ENCODE measurements at regions not wholly inside any gene's neighbourhood (a gene's known extent, or its start where the extent isn't known, plus 50 kb on each side); places are given as distances from the start of the nearest gene placed in this dataset.

- Histone ChIP-seq H3K27me3 (ENCODE audit: insufficient read depth, insufficient read length) (no peaks in the 10 kb centered on the region), H3K9ac (ENCODE audit: insufficient read length, low read depth) (no peak overlapping the region), H3K36me3 (ENCODE audit: insufficient read depth, insufficient read length, low read length) (no peaks in the 10 kb centered on the region), H3K4me3 (ENCODE audit: insufficient read length, low read depth) (no peak overlapping the region), H3K4me1 (ENCODE audit: insufficient read depth, insufficient read length) (peaks cover 1% of the 10 kb centered on the region), H3K9me3 (ENCODE audit: insufficient read depth, low read length) (no peaks in the 10 kb centered on the region)
- no peak for DNase-seq (ENCODE audit: low read depth, low spot score)
- TF ChIP-seq ZNF274 (IDR thresholded peaks at IDR 0.05; ENCODE audit: low read depth, low read length), result no peak
- TF ChIP-seq YY1 (IDR thresholded peaks at IDR 0.05; ENCODE audit: insufficient read depth, insufficient read length), result no peak
These were observed 69.0 kb upstream of the WSCD2 start for GRCh38 chr12:108060067-108060466.

DNA sequence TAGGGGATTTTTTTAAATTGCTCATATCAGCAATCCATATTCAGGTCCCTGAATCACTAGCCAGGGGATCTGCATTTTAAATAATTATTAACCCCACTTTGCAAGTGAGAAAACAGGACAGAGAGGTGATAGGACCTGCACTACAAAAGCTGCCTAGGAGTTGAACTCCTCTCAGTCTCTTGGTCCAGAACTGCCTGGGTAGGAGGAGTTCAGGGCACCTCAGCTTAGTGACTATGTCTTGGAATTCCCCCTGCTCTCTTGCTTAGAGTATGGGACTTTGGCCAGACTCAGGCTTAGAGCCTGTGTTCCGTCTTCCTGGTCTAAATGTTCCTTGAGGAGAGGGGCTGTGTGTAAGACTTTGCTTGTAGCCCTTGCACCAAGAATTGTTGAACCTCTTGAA lies 68.2 kb upstream of the WSCD2 start:
- H3K27me3 ChIP-seq (ENCODE audit: insufficient read depth, insufficient read length), result no peaks in the 10 kb centered on the region
- H3K9me3 ChIP-seq (ENCODE audit: insufficient read depth, low read length), result no peaks in the 10 kb centered on the region
- H3K4me3 ChIP-seq (ENCODE audit: insufficient read length, low read depth), result no peak overlapping the region
- TF ChIP-seq YY1 (IDR thresholded peaks at IDR 0.05; ENCODE audit: insufficient read depth, insufficient read length), result no peak
- TF ChIP-seq ZNF274 (IDR thresholded peaks at IDR 0.05; ENCODE audit: low read depth, low read length), result no peak
- TF ChIP-seq SUZ12 (IDR thresholded peaks at IDR 0.05; ENCODE audit: extremely low read depth, insufficient read depth, insufficient read length), result no peak
- H3K9ac ChIP-seq (ENCODE audit: insufficient read length, low read depth), result no peak overlapping the region
- no peaks in the 10 kb centered on the region for H3K36me3 ChIP-seq (ENCODE audit: insufficient read depth, insufficient read length, low read length)
- no peak for DNase-seq (ENCODE audit: low read depth, low spot score)
- peaks cover 1% of the 10 kb centered on the region for H3K4me1 ChIP-seq (ENCODE audit: insufficient read depth, insufficient read length)

GRCh38 chr12:108063192-108063591 lies 65.9 kb upstream of the WSCD2 start:
- H3K4me1 ChIP-seq (ENCODE audit: insufficient read depth, insufficient read length), result no peaks in the 10 kb centered on the region
- H3K36me3 ChIP-seq (ENCODE audit: insufficient read depth, insufficient read length, low read length), result no peaks in the 10 kb centered on the region
- TF ChIP-seq YY1 (IDR thresholded peaks at IDR 0.05; ENCODE audit: insufficient read depth, insufficient read length) (no peak), SUZ12 (IDR thresholded peaks at IDR 0.05; ENCODE audit: extremely low read depth, insufficient read depth, insufficient read length) (no peak), ZNF274 (IDR thresholded peaks at IDR 0.05; ENCODE audit: low read depth, low read length) (no peak)
- no peaks in the 10 kb centered on the region for H3K27me3 ChIP-seq (ENCODE audit: insufficient read depth, insufficient read length)
- peak; percentile 63 for DNase-seq (ENCODE audit: low read depth, low spot score)
- H3K9me3 ChIP-seq (ENCODE audit: insufficient read depth, low read length), result no peaks in the 10 kb centered on the region; the same call in 1 of the 2 replicates
- H3K9ac ChIP-seq (ENCODE audit: insufficient read length, low read depth), result no peak overlapping the region
- no peak overlapping the region for H3K4me3 ChIP-seq (ENCODE audit: insufficient read length, low read depth)

DNA sequence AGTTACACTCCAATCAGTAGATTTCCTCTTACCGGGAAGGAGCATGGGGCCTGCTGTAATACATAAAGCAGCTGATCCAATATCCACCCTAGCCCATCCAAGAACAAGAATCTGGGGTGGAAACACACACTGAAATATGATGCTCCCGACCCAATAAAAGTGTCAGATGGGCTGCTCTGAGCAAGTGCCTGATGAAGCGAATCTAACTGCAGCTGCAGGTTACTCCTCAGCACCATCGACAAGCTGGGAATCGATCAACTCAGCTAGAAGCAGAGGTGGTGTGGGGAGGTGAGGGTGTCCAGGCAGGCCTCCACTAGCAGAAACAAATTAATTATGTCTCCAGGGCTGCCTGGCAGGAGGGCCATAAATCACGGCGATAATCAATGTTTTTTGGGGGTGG lies 64.0 kb upstream of the WSCD2 start:
- no peak for TF ChIP-seq SUZ12 (IDR thresholded peaks at IDR 0.05; ENCODE audit: extremely low read depth, insufficient read depth, insufficient read length)
- TF ChIP-seq YY1 (IDR thresholded peaks at IDR 0.05; ENCODE audit: insufficient read depth, insufficient read length), result no peak
- TF ChIP-seq ZNF274 (IDR thresholded peaks at IDR 0.05; ENCODE audit: low read depth, low read length), result no peak
- Histone ChIP-seq H3K4me3 (ENCODE audit: insufficient read length, low read depth) (no peak overlapping the region), H3K9ac (ENCODE audit: insufficient read length, low read depth) (no peak overlapping the region), H3K9me3 (ENCODE audit: insufficient read depth, low read length) (no peaks in the 10 kb centered on the region; the same call in 1 of the 2 replicates), H3K36me3 (ENCODE audit: insufficient read depth, insufficient read length, low read length) (no peaks in the 10 kb centered on the region), H3K4me1 (ENCODE audit: insufficient read depth, insufficient read length) (no peaks in the 10 kb centered on the region), H3K27me3 (ENCODE audit: insufficient read depth, insufficient read length) (no peaks in the 10 kb centered on the region)
- DNase-seq (ENCODE audit: low read depth, low spot score), result no peak

- no peak for DNase-seq (ENCODE audit: low read depth, low spot score)
- TF ChIP-seq YY1 (IDR thresholded peaks at IDR 0.05; ENCODE audit: insufficient read depth, insufficient read length), result no peak
- TF ChIP-seq ZNF274 (IDR thresholded peaks at IDR 0.05; ENCODE audit: low read depth, low read length), result no peak
- TF ChIP-seq SUZ12 (IDR thresholded peaks at IDR 0.05; ENCODE audit: extremely low read depth, insufficient read depth, insufficient read length), result no peak
- H3K9ac ChIP-seq (ENCODE audit: insufficient read length, low read depth), result no peak overlapping the region
- H3K4me3 ChIP-seq (ENCODE audit: insufficient read length, low read depth), result no peak overlapping the region
- H3K36me3 ChIP-seq (ENCODE audit: insufficient read depth, insufficient read length, low read length), result no peaks in the 10 kb centered on the region
- H3K4me1 ChIP-seq (ENCODE audit: insufficient read depth, insufficient read length), result no peaks in the 10 kb centered on the region
- H3K27me3 ChIP-seq (ENCODE audit: insufficient read depth, insufficient read length), result no peaks in the 10 kb centered on the region
- no peaks in the 10 kb centered on the region; the same call in 1 of the 2 replicates for H3K9me3 ChIP-seq (ENCODE audit: insufficient read depth, low read length)
These were observed 62.2 kb upstream of the WSCD2 start for GRCh38 chr12:108066583-108067577.

DNA sequence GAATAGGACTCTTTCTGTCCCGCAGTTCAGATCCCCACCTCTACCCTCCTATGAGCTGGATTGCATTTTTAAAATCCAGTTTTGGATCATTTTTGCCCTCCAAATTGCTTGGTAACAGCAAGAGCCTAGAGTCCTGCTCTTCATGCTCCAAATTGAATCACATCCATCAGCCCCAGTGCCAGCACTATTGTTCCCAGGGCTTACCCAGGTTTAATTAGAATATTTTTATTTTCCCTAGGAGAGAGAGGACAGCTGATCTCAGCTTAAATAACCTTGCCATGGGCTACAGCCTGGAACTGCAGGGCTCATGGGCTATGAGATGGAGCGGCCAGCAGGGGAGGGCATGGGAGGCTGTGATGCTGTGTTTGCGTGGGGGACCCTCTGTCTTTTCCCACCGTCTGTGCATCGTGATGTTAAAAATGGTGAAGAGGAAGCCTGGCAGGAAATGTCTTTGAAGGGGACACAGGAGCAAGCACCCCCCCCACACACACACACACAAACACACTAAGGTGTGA lies 59.4 kb upstream of the WSCD2 start:
- Histone ChIP-seq H3K27me3 (ENCODE audit: insufficient read depth, insufficient read length) (no peaks in the 10 kb centered on the region), H3K4me3 (ENCODE audit: insufficient read length, low read depth) (no peak overlapping the region), H3K36me3 (ENCODE audit: insufficient read depth, insufficient read length, low read length) (no peaks in the 10 kb centered on the region), H3K9me3 (ENCODE audit: insufficient read depth, low read length) (no peaks in the 10 kb centered on the region; the same call in 1 of the 2 replicates), H3K9ac (ENCODE audit: insufficient read length, low read depth) (no peak overlapping the region), H3K4me1 (ENCODE audit: insufficient read depth, insufficient read length) (no peaks in the 10 kb centered on the region)
- no peak for TF ChIP-seq YY1 (IDR thresholded peaks at IDR 0.05; ENCODE audit: insufficient read depth, insufficient read length)
- TF ChIP-seq ZNF274 (IDR thresholded peaks at IDR 0.05; ENCODE audit: low read depth, low read length), result no peak
- no peak for TF ChIP-seq SUZ12 (IDR thresholded peaks at IDR 0.05; ENCODE audit: extremely low read depth, insufficient read depth, insufficient read length)
- DNase-seq (ENCODE audit: low read depth, low spot score), result no peak

DNA sequence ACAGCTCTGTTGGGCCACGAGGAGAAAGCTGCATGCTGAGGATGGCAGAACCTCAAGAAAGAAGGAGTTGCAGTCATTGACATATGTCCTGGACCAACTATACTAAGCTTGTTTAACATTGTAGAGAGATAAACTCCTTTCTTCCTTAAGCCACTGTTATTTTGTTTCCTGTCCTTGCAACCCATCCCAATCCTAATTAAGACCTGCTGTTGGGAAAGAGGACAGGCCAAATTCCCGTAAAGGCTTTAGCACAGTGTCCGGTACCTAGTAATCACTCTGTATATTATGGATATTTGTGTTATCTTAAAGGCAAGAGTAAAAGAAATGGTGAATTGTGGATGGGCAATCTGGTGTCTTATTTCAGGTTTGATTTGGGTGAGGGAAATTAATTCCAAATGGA lies 53.5 kb upstream of the WSCD2 start:
- 0 out of 2 replicates have a peak, but pooled peaks cover 7% of the 10 kb centered on the region for H3K9me3 ChIP-seq (ENCODE audit: insufficient read depth, low read length)
- H3K27me3 ChIP-seq (ENCODE audit: insufficient read depth, insufficient read length), result no peaks in the 10 kb centered on the region
- no peak overlapping the region for H3K9ac ChIP-seq (ENCODE audit: insufficient read length, low read depth)
- no peak for DNase-seq (ENCODE audit: low read depth, low spot score)
- no peaks in the 10 kb centered on the region for H3K4me1 ChIP-seq (ENCODE audit: insufficient read depth, insufficient read length)
- H3K4me3 ChIP-seq (ENCODE audit: insufficient read length, low read depth), result no peak overlapping the region
- H3K36me3 ChIP-seq (ENCODE audit: insufficient read depth, insufficient read length, low read length), result no peaks in the 10 kb centered on the region
- TF ChIP-seq ZNF274 (IDR thresholded peaks at IDR 0.05; ENCODE audit: low read depth, low read length) (no peak), YY1 (IDR thresholded peaks at IDR 0.05; ENCODE audit: insufficient read depth, insufficient read length) (no peak), SUZ12 (IDR thresholded peaks at IDR 0.05; ENCODE audit: extremely low read depth, insufficient read depth, insufficient read length) (no peak)

All from NT2/D1 (cell line).